D341Med (cell line): ENCODE measurements at regions not wholly inside any gene's neighbourhood (a gene's known extent, or its start where the extent isn't known, plus 50 kb on each side); places are given as distances from the start of the nearest gene placed in this dataset.
"Not testable (repeated sequence)": the region's sequence is repeated elsewhere in the genome, so short reads cannot be mapped to it uniquely, and the experiment has no call there.

Source experiments
- DNase-seq: peaks from one replicate; pipeline ENCODE4 v3.0.0; 2012; ENCODE audit warnings: low spot score

- DNase-seq, result not testable (repeated sequence)
Measured at GRCh38 chr2:101645886-101646285, 51.6 kb upstream of the MAP4K4 start.

- no peak for DNase-seq
Measured at GRCh38 chr2:101644842-101645383, 52.6 kb upstream of the MAP4K4 start.

- no peak for DNase-seq
Measured at GRCh38 chr2:101643004-101643524, 54.4 kb upstream of the MAP4K4 start.

- no peak for DNase-seq
Measured at GRCh38 chr2:101638817-101639605, 58.5 kb upstream of the MAP4K4 start.

GRCh38 chr2:101638181-101638711 is 59.3 kb upstream of the MAP4K4 start:
- no peak for DNase-seq

- no peak for DNase-seq
Measured at GRCh38 chr2:101630224-101630949, 67.1 kb upstream of the MAP4K4 start.

- no peak for DNase-seq
Measured at GRCh38 chr2:101628030-101628392, 69.5 kb upstream of the MAP4K4 start.

GRCh38 chr2:101627285-101628029 is 70.0 kb upstream of the MAP4K4 start:
- no peak for DNase-seq

GRCh38 chr2:101625814-101626213 is 71.7 kb upstream of the MAP4K4 start:
- not testable (repeated sequence) for DNase-seq

- DNase-seq, result no peak
Measured at GRCh38 chr2:101625387-101625786, 72.1 kb upstream of the MAP4K4 start.

- DNase-seq, result no peak
Measured at GRCh38 chr2:101624706-101625332, 72.7 kb upstream of the MAP4K4 start.

GRCh38 chr2:101623031-101623521 is 74.4 kb upstream of the MAP4K4 start:
- no peak for DNase-seq

GRCh38 chr2:101622210-101623030 is 75.1 kb upstream of the MAP4K4 start:
- no peak for DNase-seq

GRCh38 chr2:101619191-101619591 is 78.3 kb upstream of the MAP4K4 start:
- no peak for DNase-seq

- no peak for DNase-seq
Measured at GRCh38 chr2:101617796-101618195, 79.7 kb upstream of the MAP4K4 start.

- no peak for DNase-seq
Measured at GRCh38 chr2:101617188-101617587, 80.3 kb upstream of the MAP4K4 start.

- DNase-seq, result no peak
Measured at GRCh38 chr2:101614127-101614759, 83.3 kb upstream of the MAP4K4 start.

- DNase-seq, result peak; percentile 82
Measured at GRCh38 chr2:101613056-101613704, 84.3 kb upstream of the MAP4K4 start.

GRCh38 chr2:101612019-101612418 is 85.5 kb upstream of the MAP4K4 start:
- DNase-seq, result no peak
